IPS-15b (cell line): ENCODE measurements at regions not wholly inside any gene's neighbourhood (a gene's known extent, or its start where the extent isn't known, plus 50 kb on each side); places are given as distances from the start of the nearest gene placed in this dataset.
"Not testable (repeated sequence)": the region's sequence is repeated elsewhere in the genome, so short reads cannot be mapped to it uniquely, and the experiment has no call there.

Experiments
- H3K27me3 ChIP-seq: one replicate; pipeline ENCODE4 v1.6.1; 2013; ENCODE audit warnings: low read length; ENCODE audit not compliant: control insufficient read depth, insufficient read depth
- H3K36me3 ChIP-seq: one replicate; pipeline ENCODE4 v1.6.1; 2013; ENCODE audit warnings: low read length; ENCODE audit not compliant: control insufficient read depth, insufficient read depth
- H3K4me1 ChIP-seq: one replicate; pipeline ENCODE4 v1.6.1; 2013; ENCODE audit warnings: mild to moderate bottlenecking, low read length; ENCODE audit not compliant: control insufficient read depth, insufficient read depth
- H3K4me3 ChIP-seq: one replicate; pipeline ENCODE4 v1.5.1; 2013; ENCODE audit warnings: low read depth, low read length
- H3K9ac ChIP-seq: one replicate; pipeline ENCODE4 v1.6.1; 2013; ENCODE audit warnings: low read depth, mild to moderate bottlenecking, low read length
- H3K9me3 ChIP-seq: one replicate; pipeline ENCODE4 v1.6.1; 2013; ENCODE audit warnings: mild to moderate bottlenecking, low read length; ENCODE audit not compliant: control insufficient read depth, insufficient read depth

DNA sequence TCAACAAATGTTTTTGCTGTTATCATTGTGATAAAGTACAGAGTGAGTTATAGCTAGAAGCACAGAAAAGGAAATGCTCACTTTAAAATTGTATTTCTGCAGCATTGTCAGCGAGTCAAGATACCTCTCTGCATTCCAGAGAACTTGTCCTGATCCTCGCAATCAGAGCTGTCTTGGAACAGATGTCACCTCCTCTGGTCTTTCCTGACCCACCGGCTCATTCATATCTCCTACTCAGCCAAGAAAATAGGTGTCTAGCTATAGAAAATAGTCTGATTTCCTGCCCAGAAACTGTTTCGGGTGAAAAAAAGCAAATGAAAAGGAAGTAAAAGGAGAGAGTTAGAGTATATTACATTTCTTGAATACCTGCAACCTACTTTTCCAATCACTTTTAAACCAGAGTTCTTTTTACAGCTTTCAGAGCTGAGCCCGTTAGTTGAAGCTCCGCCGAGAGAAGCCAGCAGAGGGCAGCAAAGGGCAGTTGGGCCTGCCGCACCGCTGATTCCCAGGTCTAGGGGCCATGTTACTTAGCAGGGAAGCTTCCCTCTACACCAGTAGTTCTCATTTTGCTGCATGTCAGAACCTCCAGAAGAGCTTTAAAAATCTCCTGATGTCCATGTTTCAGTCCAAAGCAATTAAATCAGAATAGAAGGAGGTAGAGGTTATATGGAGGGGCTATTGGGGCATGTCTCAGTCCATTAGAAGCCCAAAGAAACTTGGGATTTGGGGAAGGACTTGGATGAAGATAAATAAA lies 185.7 kb upstream of the THRB start:
- Histone ChIP-seq H3K4me3 (no peak overlapping the region), H3K36me3 (no peaks in the 10 kb centered on the region), H3K9me3 (no peaks in the 10 kb centered on the region), H3K9ac (no peak overlapping the region), H3K27me3 (no peaks in the 10 kb centered on the region), H3K4me1 (peaks cover 3% of the 10 kb centered on the region)

DNA sequence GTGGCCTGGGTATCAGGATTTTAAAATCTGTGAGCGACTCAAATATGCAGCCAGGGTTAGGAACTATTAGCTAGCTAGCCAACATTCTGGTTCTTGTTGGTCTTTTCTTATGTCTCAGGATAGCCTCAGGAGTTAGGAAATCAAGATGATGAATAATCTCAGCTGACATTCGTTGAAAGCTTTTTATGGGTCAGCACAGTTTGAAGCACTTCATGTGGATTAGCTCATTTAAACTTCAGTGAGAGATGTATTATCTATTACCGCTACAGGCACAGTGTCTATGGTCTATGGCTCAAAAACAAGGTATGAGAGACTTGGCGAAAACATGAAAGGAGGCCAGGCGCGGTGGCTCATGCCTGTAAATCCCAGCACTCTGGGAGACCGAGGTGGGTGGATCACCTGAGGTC lies 187.5 kb upstream of the THRB start:
- Histone ChIP-seq H3K9me3 (no peaks in the 10 kb centered on the region), H3K4me3 (no peak overlapping the region), H3K4me1 (peaks cover 3% of the 10 kb centered on the region), H3K9ac (no peak overlapping the region), H3K27me3 (no peaks in the 10 kb centered on the region), H3K36me3 (no peaks in the 10 kb centered on the region)

DNA sequence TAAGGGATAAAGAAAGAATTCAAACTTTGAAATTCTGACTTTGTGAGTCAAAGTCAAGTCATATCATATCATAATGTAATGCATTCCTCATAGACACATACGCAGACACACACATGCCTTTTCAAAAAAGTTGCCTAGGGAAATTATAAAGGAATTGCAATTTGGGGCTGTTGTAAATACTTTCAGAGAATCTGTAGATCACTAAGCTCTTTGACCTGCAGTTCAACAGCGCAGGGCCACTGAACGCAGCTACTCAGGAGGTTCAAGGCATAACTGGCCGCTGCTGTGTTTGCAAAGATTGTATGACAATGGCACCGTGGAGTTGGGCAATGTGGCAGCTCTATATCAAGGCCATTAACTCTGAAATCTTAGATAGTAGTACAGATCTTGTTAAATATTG lies 188.4 kb upstream of the THRB start:
- no peak overlapping the region for H3K9ac ChIP-seq
- no peaks in the 10 kb centered on the region for H3K36me3 ChIP-seq
- peaks cover 3% of the 10 kb centered on the region for H3K4me1 ChIP-seq
- no peaks in the 10 kb centered on the region for H3K27me3 ChIP-seq
- H3K9me3 ChIP-seq = no peaks in the 10 kb centered on the region
- no peak overlapping the region for H3K4me3 ChIP-seq

GRCh38 chr3:24683633-24684384 lies 189.2 kb upstream of the THRB start:
- Histone ChIP-seq H3K9me3 (no peaks in the 10 kb centered on the region), H3K36me3 (no peaks in the 10 kb centered on the region), H3K4me3 (no peak overlapping the region), H3K27me3 (no peaks in the 10 kb centered on the region), H3K4me1 (peaks cover 4% of the 10 kb centered on the region), H3K9ac (no peak overlapping the region)

GRCh38 chr3:24684506-24685023 lies 189.9 kb upstream of the THRB start:
- Histone ChIP-seq H3K9ac (no peak overlapping the region), H3K4me1 (peaks cover 6% of the 10 kb centered on the region), H3K27me3 (no peaks in the 10 kb centered on the region), H3K4me3 (no peak overlapping the region), H3K9me3 (no peaks in the 10 kb centered on the region), H3K36me3 (no peaks in the 10 kb centered on the region)

DNA sequence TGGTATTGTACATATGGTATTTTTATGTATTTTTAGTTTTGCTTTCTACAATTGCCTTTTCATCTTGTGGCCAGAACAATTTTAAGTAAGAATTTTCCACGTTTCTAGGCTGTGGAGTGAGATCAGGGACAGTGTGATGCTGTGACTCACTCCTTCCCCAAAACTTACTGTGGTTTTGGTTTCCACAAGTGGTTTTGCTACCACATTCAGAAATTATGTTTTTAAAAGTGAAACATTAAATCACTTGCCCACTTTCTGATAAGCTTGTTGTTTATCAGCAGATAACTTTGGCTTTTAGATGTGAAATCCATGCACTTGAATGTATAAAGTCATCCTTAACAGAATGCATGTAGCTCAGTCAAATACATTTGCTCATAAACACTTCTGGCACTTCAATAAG lies 192.2 kb upstream of the THRB start:
- no peaks in the 10 kb centered on the region for H3K36me3 ChIP-seq
- H3K27me3 ChIP-seq = no peaks in the 10 kb centered on the region
- peaks cover 6% of the 10 kb centered on the region for H3K4me1 ChIP-seq
- H3K9ac ChIP-seq = no peak overlapping the region
- H3K9me3 ChIP-seq = no peaks in the 10 kb centered on the region
- no peak overlapping the region for H3K4me3 ChIP-seq

DNA sequence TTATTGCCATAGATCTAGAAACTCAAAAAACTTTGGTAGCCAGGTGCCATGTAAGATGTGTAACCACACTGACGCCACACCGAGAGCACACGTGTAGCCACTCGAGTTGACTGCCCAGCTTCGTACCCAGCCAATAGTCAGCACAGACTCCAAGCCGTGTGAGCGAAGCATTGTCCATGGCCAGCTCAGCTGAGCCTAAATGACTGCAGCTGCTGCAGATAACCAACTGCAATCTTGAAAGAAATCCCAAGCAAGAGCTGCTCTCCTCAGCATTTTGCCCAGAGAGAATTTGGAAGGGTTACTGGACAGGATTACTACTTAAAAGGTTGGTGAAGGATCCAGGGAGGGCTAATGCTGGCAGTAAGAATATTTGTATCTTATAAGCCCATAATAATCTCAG lies 193.0 kb upstream of the THRB start:
- H3K36me3 ChIP-seq = no peaks in the 10 kb centered on the region

GRCh38 chr3:24688446-24689148 lies 193.9 kb upstream of the THRB start:
- H3K4me3 ChIP-seq = no peak overlapping the region
- H3K9me3 ChIP-seq = no peaks in the 10 kb centered on the region
- H3K36me3 ChIP-seq = no peaks in the 10 kb centered on the region
- H3K27me3 ChIP-seq = no peaks in the 10 kb centered on the region
- H3K4me1 ChIP-seq = peaks cover 6% of the 10 kb centered on the region
- H3K9ac ChIP-seq = no peak overlapping the region

More for the DNA sequence above, 193.0 kb upstream of the THRB start:
- Histone ChIP-seq H3K9me3 (no peaks in the 10 kb centered on the region), H3K9ac (no peak overlapping the region), H3K4me3 (no peak overlapping the region), H3K4me1 (peaks cover 6% of the 10 kb centered on the region), H3K27me3 (no peaks in the 10 kb centered on the region)

GRCh38 chr3:24689353-24689752 lies 194.7 kb upstream of the THRB start:
- no peaks in the 10 kb centered on the region for H3K27me3 ChIP-seq
- no peaks in the 10 kb centered on the region for H3K9me3 ChIP-seq
- H3K4me3 ChIP-seq = no peak overlapping the region
- H3K36me3 ChIP-seq = no peaks in the 10 kb centered on the region
- H3K4me1 ChIP-seq = peaks cover 5% of the 10 kb centered on the region
- H3K9ac ChIP-seq = no peak overlapping the region

DNA sequence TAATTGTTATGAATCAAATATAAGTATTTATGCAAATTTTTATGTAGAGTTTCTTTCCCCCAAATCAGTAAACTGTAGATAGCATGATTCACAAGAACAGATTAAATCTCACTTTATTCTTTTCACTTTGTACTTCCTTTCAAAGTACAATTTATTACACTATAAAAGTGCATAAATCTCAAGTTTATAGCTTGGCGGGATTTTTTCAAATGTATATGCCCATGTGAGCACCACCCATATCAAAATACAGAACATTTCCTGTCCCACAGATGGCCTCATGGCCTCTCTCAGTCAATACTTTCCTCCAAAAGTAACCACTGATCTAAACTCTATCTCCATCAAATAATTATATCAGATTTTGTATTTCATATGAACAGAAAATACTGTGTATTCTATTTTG lies 196.1 kb upstream of the THRB start:
- H3K4me1 ChIP-seq = peaks cover 3% of the 10 kb centered on the region
- H3K36me3 ChIP-seq = no peaks in the 10 kb centered on the region
- no peaks in the 10 kb centered on the region for H3K27me3 ChIP-seq
- no peak overlapping the region for H3K9ac ChIP-seq
- H3K9me3 ChIP-seq = no peaks in the 10 kb centered on the region
- H3K4me3 ChIP-seq = no peak overlapping the region

- not testable (repeated sequence) for H3K36me3 ChIP-seq, H3K4me3 ChIP-seq, H3K27me3 ChIP-seq, H3K9me3 ChIP-seq, H3K9ac ChIP-seq, H3K4me1 ChIP-seq
Observed at GRCh38 chr3:24699078-24699477, 204.4 kb upstream of the THRB start.
